Inflammatory macrophage treated with lipopolysaccharide for 1 hour (primary cell): ENCODE measurements at regions not wholly inside any gene's neighbourhood (a gene's known extent, or its start where the extent isn't known, plus 50 kb on each side); places are given as distances from the start of the nearest gene placed in this dataset.

Experiments used
- DNase-seq, 2 donors: peaks; one replicate each; pipeline ENCODE4 v3.0.0-alpha.2; 2020 to 2022

GRCh38 chr7:52325237-52325636, 710.2 kb upstream of the POM121L12 start:
- DNase-seq, result no peak

GRCh38 chr7:52323202-52323746, 712.2 kb upstream of the POM121L12 start:
- no peak for DNase-seq

- DNase-seq, result no peak
Measured at GRCh38 chr7:52320610-52321009, 714.8 kb upstream of the POM121L12 start.

- DNase-seq, result no peak
Measured at GRCh38 chr7:52317921-52318320, 717.5 kb upstream of the POM121L12 start.

- DNase-seq, result no peak
Measured at GRCh38 chr7:52311886-52312285, 723.5 kb upstream of the POM121L12 start.

GRCh38 chr7:52309631-52310030, 725.8 kb upstream of the POM121L12 start:
- DNase-seq, result no peak

- no peak for DNase-seq
Measured at GRCh38 chr7:52302765-52303520, 732.5 kb upstream of the POM121L12 start.

GRCh38 chr7:52297128-52297527, 738.3 kb upstream of the POM121L12 start:
- no peak for DNase-seq

- no peak for DNase-seq
Measured at GRCh38 chr7:52294942-52295341, 740.5 kb upstream of the POM121L12 start.

GRCh38 chr7:52289247-52289646, 746.2 kb upstream of the POM121L12 start:
- no peak for DNase-seq

GRCh38 chr7:52287698-52288097, 747.7 kb upstream of the POM121L12 start:
- DNase-seq, result no peak

- no peak for DNase-seq
Measured at GRCh38 chr7:52285689-52286088, 749.7 kb upstream of the POM121L12 start.

GRCh38 chr7:52283335-52283734, 752.1 kb upstream of the POM121L12 start:
- no peak for DNase-seq

GRCh38 chr7:52273685-52274610, 761.5 kb upstream of the POM121L12 start:
- no peak for DNase-seq

GRCh38 chr7:52271703-52272102, 763.7 kb upstream of the POM121L12 start:
- DNase-seq, result no peak

- DNase-seq, result no peak
Measured at GRCh38 chr7:52270301-52270700, 765.1 kb upstream of the POM121L12 start.

- DNase-seq, result no peak
Measured at GRCh38 chr7:52269669-52270068, 765.8 kb upstream of the POM121L12 start.

GRCh38 chr7:52261057-52261456, 774.4 kb upstream of the POM121L12 start:
- DNase-seq, result no peak

- no peak for DNase-seq
Measured at GRCh38 chr7:52260046-52260665, 775.3 kb upstream of the POM121L12 start.

- no peak for DNase-seq
Measured at GRCh38 chr7:52257890-52258289, 777.5 kb upstream of the POM121L12 start.

- DNase-seq, result no peak
Measured at GRCh38 chr7:52254396-52255010, 780.9 kb upstream of the POM121L12 start.

- no peak for DNase-seq
Measured at GRCh38 chr7:52253953-52254352, 781.5 kb upstream of the POM121L12 start.

GRCh38 chr7:52249741-52250140, 785.7 kb upstream of the POM121L12 start:
- no peak for DNase-seq
